ENCODE measurements at regions not wholly inside any gene's neighbourhood (a gene's known extent, or its start where the extent isn't known, plus 50 kb on each side); places are given as distances from the start of the nearest gene placed in this dataset.
"Not testable (repeated sequence)": the region's sequence is repeated elsewhere in the genome, so short reads cannot be mapped to it uniquely, and the experiment has no call there.

DNA sequence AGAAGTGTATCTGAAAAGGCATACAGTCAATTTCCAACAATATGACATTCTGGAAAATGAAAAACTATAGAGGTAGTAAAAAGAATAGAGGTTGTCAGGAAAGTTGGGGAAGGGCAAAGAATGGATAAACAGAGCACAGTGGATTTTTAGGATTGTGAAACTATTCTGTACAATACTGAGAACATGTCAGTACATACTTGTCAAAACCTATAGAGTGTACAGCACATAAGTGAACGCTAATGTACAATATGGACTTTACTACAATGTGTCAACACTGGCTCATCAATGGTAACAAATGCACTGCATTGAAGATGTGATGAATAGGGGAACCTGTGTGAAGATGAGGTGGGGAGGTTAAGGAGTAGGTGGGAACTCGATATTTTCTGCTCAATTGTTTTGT lies 483.0 kb upstream of the PFKP start:
- H3K27ac ChIP-seq (ENCODE audit: low read depth, low read length) = no peak overlapping the region
- H3K27me3 ChIP-seq (ENCODE audit: control insufficient read depth in 5 of 5, insufficient read depth in 4 of 5, low read length in 5 of 5) = no peaks in the 10 kb centered on the region
- no peak overlapping the region for H3K4me3 ChIP-seq (ENCODE audit: low read depth in 1 of 5, low read length in 5 of 5)
- H3K36me3 ChIP-seq (ENCODE audit: control insufficient read depth in 5 of 5, insufficient read depth in 5 of 5, low read length in 5 of 5) = no peaks in the 10 kb centered on the region
- no peak overlapping the region for H3K9ac ChIP-seq (ENCODE audit: low read length in 5 of 5)
- H3K9me3 ChIP-seq (ENCODE audit: control insufficient read depth in 5 of 5, low read length in 5 of 5) = peaks cover 0 to 2% (median 0%) of the 10 kb centered on the region in 5 donors
- peaks cover 0 to 14% (median 3%) of the 10 kb centered on the region in 5 donors for H3K4me1 ChIP-seq (ENCODE audit: control insufficient read depth in 5 of 5, insufficient read depth in 5 of 5, low read length in 5 of 5)

DNA sequence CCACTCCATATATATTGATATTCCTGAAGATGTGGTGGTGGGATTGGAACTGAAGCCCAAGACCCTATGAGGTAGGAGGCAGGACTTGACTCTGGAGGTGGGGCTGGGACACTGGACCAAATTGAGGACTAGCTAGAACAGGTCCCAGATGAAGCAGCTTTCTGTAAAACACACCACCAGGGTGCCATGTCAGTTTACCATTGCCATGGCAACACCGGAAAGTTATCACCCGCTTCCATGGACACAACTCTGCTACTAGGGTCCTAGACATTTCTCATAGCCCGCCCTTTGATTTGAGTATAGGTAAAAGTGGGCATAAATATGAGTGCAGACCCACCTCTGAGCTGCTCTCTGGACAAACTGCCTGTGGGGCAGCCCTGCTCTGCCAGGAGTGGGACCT lies 490.5 kb upstream of the PFKP start:
- H3K4me3 ChIP-seq (ENCODE audit: low read depth in 1 of 5, low read length in 5 of 5) = no peak overlapping the region
- no peaks in the 10 kb centered on the region for H3K36me3 ChIP-seq (ENCODE audit: control insufficient read depth in 5 of 5, insufficient read depth in 5 of 5, low read length in 5 of 5)
- no peaks in the 10 kb centered on the region for H3K27me3 ChIP-seq (ENCODE audit: control insufficient read depth in 5 of 5, insufficient read depth in 4 of 5, low read length in 5 of 5)
- H3K9ac ChIP-seq (ENCODE audit: low read length in 5 of 5) = no peak overlapping the region
- no peaks in the 10 kb centered on the region for H3K4me1 ChIP-seq (ENCODE audit: control insufficient read depth in 5 of 5, insufficient read depth in 5 of 5, low read length in 5 of 5)
- peaks cover 0 to 2% (median 0%) of the 10 kb centered on the region in 5 donors for H3K9me3 ChIP-seq (ENCODE audit: control insufficient read depth in 5 of 5, low read length in 5 of 5)
- no peak overlapping the region for H3K27ac ChIP-seq (ENCODE audit: low read depth, low read length)

- H3K4me3 ChIP-seq (ENCODE audit: low read depth in 1 of 5, low read length in 5 of 5) = no peak overlapping the region
- H3K27me3 ChIP-seq (ENCODE audit: control insufficient read depth in 5 of 5, insufficient read depth in 4 of 5, low read length in 5 of 5) = no peaks in the 10 kb centered on the region
- no peak overlapping the region for H3K9ac ChIP-seq (ENCODE audit: low read length in 5 of 5)
- no peak overlapping the region for H3K27ac ChIP-seq (ENCODE audit: low read depth, low read length)
- no peaks in the 10 kb centered on the region for H3K36me3 ChIP-seq (ENCODE audit: control insufficient read depth in 5 of 5, insufficient read depth in 5 of 5, low read length in 5 of 5)
- no peaks in the 10 kb centered on the region for H3K4me1 ChIP-seq (ENCODE audit: control insufficient read depth in 5 of 5, insufficient read depth in 5 of 5, low read length in 5 of 5)
- peaks cover 0 to 2% (median 0%) of the 10 kb centered on the region in 5 donors for H3K9me3 ChIP-seq (ENCODE audit: control insufficient read depth in 5 of 5, low read length in 5 of 5)
Measured at GRCh38 chr10:2575460-2575859, 491.9 kb upstream of the PFKP start.

- no peaks in the 10 kb centered on the region for H3K36me3 ChIP-seq (ENCODE audit: control insufficient read depth in 5 of 5, insufficient read depth in 5 of 5, low read length in 5 of 5)
- H3K4me1 ChIP-seq (ENCODE audit: control insufficient read depth in 5 of 5, insufficient read depth in 5 of 5, low read length in 5 of 5) = no peaks in the 10 kb centered on the region
- no peak overlapping the region for H3K9ac ChIP-seq (ENCODE audit: low read length in 5 of 5)
- no peaks in the 10 kb centered on the region for H3K9me3 ChIP-seq (ENCODE audit: control insufficient read depth in 5 of 5, low read length in 5 of 5)
- H3K27ac ChIP-seq (ENCODE audit: low read depth, low read length) = no peak overlapping the region
- H3K27me3 ChIP-seq (ENCODE audit: control insufficient read depth in 5 of 5, insufficient read depth in 4 of 5, low read length in 5 of 5) = no peaks in the 10 kb centered on the region
- no peak overlapping the region for H3K4me3 ChIP-seq (ENCODE audit: low read depth in 1 of 5, low read length in 5 of 5)
Measured at GRCh38 chr10:2572611-2573010, 494.7 kb upstream of the PFKP start.

GRCh38 chr10:2556883-2557282 lies 510.5 kb upstream of the PFKP start:
- peaks cover 0 to 3% (median 0%) of the 10 kb centered on the region in 5 donors for H3K9me3 ChIP-seq (ENCODE audit: control insufficient read depth in 5 of 5, low read length in 5 of 5)
- H3K4me1 ChIP-seq (ENCODE audit: control insufficient read depth in 5 of 5, insufficient read depth in 5 of 5, low read length in 5 of 5) = peaks cover 0 to 2% (median 0%) of the 10 kb centered on the region in 5 donors
- no peak overlapping the region for H3K27ac ChIP-seq (ENCODE audit: low read depth, low read length)
- H3K27me3 ChIP-seq (ENCODE audit: control insufficient read depth in 5 of 5, insufficient read depth in 4 of 5, low read length in 5 of 5) = no peaks in the 10 kb centered on the region
- no peak overlapping the region for H3K9ac ChIP-seq (ENCODE audit: low read length in 5 of 5)
- H3K4me3 ChIP-seq (ENCODE audit: low read depth in 1 of 5, low read length in 5 of 5) = no peak overlapping the region
- no peaks in the 10 kb centered on the region for H3K36me3 ChIP-seq (ENCODE audit: control insufficient read depth in 5 of 5, insufficient read depth in 5 of 5, low read length in 5 of 5)

- H3K27ac ChIP-seq (ENCODE audit: low read depth, low read length) = no peak overlapping the region
- no peaks in the 10 kb centered on the region for H3K36me3 ChIP-seq (ENCODE audit: control insufficient read depth in 5 of 5, insufficient read depth in 5 of 5, low read length in 5 of 5)
- H3K9me3 ChIP-seq (ENCODE audit: control insufficient read depth in 5 of 5, low read length in 5 of 5) = peaks cover 0 to 2% (median 0%) of the 10 kb centered on the region in 5 donors
- no peak overlapping the region for H3K9ac ChIP-seq (ENCODE audit: low read length in 5 of 5)
- peaks cover 0 to under 1% (median 0%) of the 10 kb centered on the region in 5 donors for H3K4me1 ChIP-seq (ENCODE audit: control insufficient read depth in 5 of 5, insufficient read depth in 5 of 5, low read length in 5 of 5)
- no peaks in the 10 kb centered on the region for H3K27me3 ChIP-seq (ENCODE audit: control insufficient read depth in 5 of 5, insufficient read depth in 4 of 5, low read length in 5 of 5)
- H3K4me3 ChIP-seq (ENCODE audit: low read depth in 1 of 5, low read length in 5 of 5) = no peak overlapping the region
Measured at GRCh38 chr10:2548071-2548470, 519.3 kb upstream of the PFKP start.

DNA sequence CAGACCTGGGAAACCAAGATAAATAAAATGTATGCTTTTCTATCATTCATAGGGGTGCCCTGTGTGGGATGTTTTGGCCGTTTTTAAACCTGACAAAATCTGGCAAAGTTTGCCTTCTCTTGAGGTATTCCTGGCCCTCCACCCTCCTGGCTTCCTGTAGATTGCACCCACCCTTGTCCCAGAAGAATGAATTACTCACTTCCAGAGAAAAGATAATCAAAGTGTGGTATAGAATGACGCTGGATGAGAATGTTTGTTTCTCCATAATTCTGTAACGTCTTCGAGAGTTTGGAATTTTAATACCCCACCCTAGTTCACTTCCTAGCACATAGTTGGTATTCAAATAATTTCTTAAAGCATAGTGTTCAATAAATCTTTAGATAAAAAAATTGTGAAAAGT lies 519.7 kb upstream of the PFKP start:
- no peaks in the 10 kb centered on the region for H3K4me1 ChIP-seq (ENCODE audit: control insufficient read depth in 5 of 5, insufficient read depth in 5 of 5, low read length in 5 of 5)
- no peaks in the 10 kb centered on the region for H3K36me3 ChIP-seq (ENCODE audit: control insufficient read depth in 5 of 5, insufficient read depth in 5 of 5, low read length in 5 of 5)
- H3K9me3 ChIP-seq (ENCODE audit: control insufficient read depth in 5 of 5, low read length in 5 of 5) = no peaks in the 10 kb centered on the region
- no peaks in the 10 kb centered on the region for H3K27me3 ChIP-seq (ENCODE audit: control insufficient read depth in 5 of 5, insufficient read depth in 4 of 5, low read length in 5 of 5)
- no peak overlapping the region for H3K9ac ChIP-seq (ENCODE audit: low read length in 5 of 5)
- H3K27ac ChIP-seq (ENCODE audit: low read depth, low read length) = no peak overlapping the region
- H3K4me3 ChIP-seq (ENCODE audit: low read depth in 1 of 5, low read length in 5 of 5) = no peak overlapping the region

GRCh38 chr10:2546894-2547293 lies 520.5 kb upstream of the PFKP start:
- not testable (repeated sequence) for H3K27me3 ChIP-seq (ENCODE audit: control insufficient read depth in 5 of 5, insufficient read depth in 4 of 5, low read length in 5 of 5); H3K4me3 ChIP-seq (ENCODE audit: low read depth in 1 of 5, low read length in 5 of 5); H3K36me3 ChIP-seq (ENCODE audit: control insufficient read depth in 5 of 5, insufficient read depth in 5 of 5, low read length in 5 of 5); H3K4me1 ChIP-seq (ENCODE audit: control insufficient read depth in 5 of 5, insufficient read depth in 5 of 5, low read length in 5 of 5); H3K9me3 ChIP-seq (ENCODE audit: control insufficient read depth in 5 of 5, low read length in 5 of 5); H3K27ac ChIP-seq (ENCODE audit: low read depth, low read length); H3K9ac ChIP-seq (ENCODE audit: low read length in 5 of 5)

- no peaks in the 10 kb centered on the region for H3K36me3 ChIP-seq (ENCODE audit: control insufficient read depth in 5 of 5, insufficient read depth in 5 of 5, low read length in 5 of 5)
- no peak overlapping the region for H3K27ac ChIP-seq (ENCODE audit: low read depth, low read length)
- H3K9ac ChIP-seq (ENCODE audit: low read length in 5 of 5) = no peak overlapping the region
- H3K4me1 ChIP-seq (ENCODE audit: control insufficient read depth in 5 of 5, insufficient read depth in 5 of 5, low read length in 5 of 5) = no peaks in the 10 kb centered on the region
- no peaks in the 10 kb centered on the region for H3K9me3 ChIP-seq (ENCODE audit: control insufficient read depth in 5 of 5, low read length in 5 of 5)
- H3K4me3 ChIP-seq (ENCODE audit: low read depth in 1 of 5, low read length in 5 of 5) = no peak overlapping the region
- no peaks in the 10 kb centered on the region for H3K27me3 ChIP-seq (ENCODE audit: control insufficient read depth in 5 of 5, insufficient read depth in 4 of 5, low read length in 5 of 5)
Measured at GRCh38 chr10:2543974-2544373, 523.4 kb upstream of the PFKP start.

- no peak overlapping the region for H3K9ac ChIP-seq (ENCODE audit: low read length in 5 of 5)
- no peak overlapping the region for H3K4me3 ChIP-seq (ENCODE audit: low read depth in 1 of 5, low read length in 5 of 5)
Measured at GRCh38 chr10:2543142-2543886, 524.0 kb upstream of the PFKP start.

More at GRCh38 chr10:2543142-2543886, 524.0 kb upstream of the PFKP start:
- Histone ChIP-seq H3K36me3 (ENCODE audit: control insufficient read depth in 5 of 5, insufficient read depth in 5 of 5, low read length in 5 of 5) (no peaks in the 10 kb centered on the region), H3K4me1 (ENCODE audit: control insufficient read depth in 5 of 5, insufficient read depth in 5 of 5, low read length in 5 of 5) (no peaks in the 10 kb centered on the region), H3K27ac (ENCODE audit: low read depth, low read length) (no peak overlapping the region), H3K9me3 (ENCODE audit: control insufficient read depth in 5 of 5, low read length in 5 of 5) (no peaks in the 10 kb centered on the region), H3K27me3 (ENCODE audit: control insufficient read depth in 5 of 5, insufficient read depth in 4 of 5, low read length in 5 of 5) (no peaks in the 10 kb centered on the region)

Data from subcutaneous abdominal adipose tissue (tissue), 5 donors.